Endothelial cell (in vitro differentiated cells): ENCODE measurements at regions not wholly inside any gene's neighbourhood (a gene's known extent, or its start where the extent isn't known, plus 50 kb on each side); places are given as distances from the start of the nearest gene placed in this dataset.

Experiments
- DNase-seq: peaks from one replicate; pipeline ENCODE4 v3.0.0; 2021; ENCODE audit warnings: low spot score
- H3K27ac Mint-ChIP-seq: one replicate; pipeline ENCODE4 v1.8.0; 2021; ENCODE audit warnings: mixed read lengths, inconsistent platforms; ENCODE audit not compliant: unreplicated experiment
- H3K27me3 Mint-ChIP-seq: one replicate; pipeline ENCODE4 v1.8.0; 2021; ENCODE audit warnings: mild to moderate bottlenecking, moderate library complexity, mixed read lengths, inconsistent platforms; ENCODE audit not compliant: unreplicated experiment
- H3K36me3 Mint-ChIP-seq: one replicate; pipeline ENCODE4 v1.8.0; 2021; ENCODE audit warnings: mild to moderate bottlenecking, low read depth, mixed read lengths, inconsistent platforms; ENCODE audit not compliant: unreplicated experiment
- H3K4me1 Mint-ChIP-seq: one replicate; pipeline ENCODE4 v1.8.0; 2021; ENCODE audit warnings: mild to moderate bottlenecking, mixed read lengths, inconsistent platforms; ENCODE audit not compliant: unreplicated experiment
- H3K4me3 Mint-ChIP-seq: one replicate; pipeline ENCODE4 v1.8.0; 2021; ENCODE audit warnings: mild to moderate bottlenecking, mixed read lengths, inconsistent platforms; ENCODE audit not compliant: unreplicated experiment
- H3K9me3 Mint-ChIP-seq: one replicate; pipeline ENCODE4 v1.8.0; 2021; ENCODE audit warnings: mixed read lengths, inconsistent platforms; ENCODE audit not compliant: unreplicated experiment
- TF ChIP-seq, protein P1 (sequence below): fragments of 200-600 bp; sonication (generic); IDR thresholded peaks from one replicate; pipeline ENCODE4 v1.5.0; 2021; ENCODE audit warnings: antibody characterized with exemption; ENCODE audit not compliant: unreplicated experiment

DNA sequence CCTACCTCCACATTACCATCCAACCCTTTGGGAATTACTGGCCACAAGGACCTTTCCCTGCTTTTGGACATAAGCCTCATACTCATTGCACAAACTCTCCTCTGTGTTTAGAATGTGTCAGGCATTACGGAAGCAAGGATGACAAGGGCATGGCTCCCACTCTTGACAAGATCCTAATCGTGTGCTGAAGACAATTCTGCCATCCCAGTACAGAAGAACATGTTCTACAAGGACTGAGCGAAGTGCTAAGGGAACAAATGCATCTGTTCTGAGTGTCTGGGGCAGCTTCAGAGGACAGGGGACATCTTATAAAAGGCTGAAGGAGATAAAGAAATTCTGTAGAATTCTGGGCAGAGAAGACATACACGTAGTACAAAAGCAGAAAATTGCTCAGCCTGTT lies 378.5 kb upstream of the CAMK1G start:
- H3K36me3 Mint-ChIP-seq = no peaks in the 10 kb centered on the region
- peaks cover 4% of the 10 kb centered on the region for H3K27me3 Mint-ChIP-seq
- no peak overlapping the region for H3K4me3 Mint-ChIP-seq
- no peak overlapping the region for H3K27ac Mint-ChIP-seq
- no peak for DNase-seq
- H3K9me3 Mint-ChIP-seq = no peaks in the 10 kb centered on the region
- H3K4me1 Mint-ChIP-seq = peaks cover 7% of the 10 kb centered on the region
- TF ChIP-seq, protein P1, sequence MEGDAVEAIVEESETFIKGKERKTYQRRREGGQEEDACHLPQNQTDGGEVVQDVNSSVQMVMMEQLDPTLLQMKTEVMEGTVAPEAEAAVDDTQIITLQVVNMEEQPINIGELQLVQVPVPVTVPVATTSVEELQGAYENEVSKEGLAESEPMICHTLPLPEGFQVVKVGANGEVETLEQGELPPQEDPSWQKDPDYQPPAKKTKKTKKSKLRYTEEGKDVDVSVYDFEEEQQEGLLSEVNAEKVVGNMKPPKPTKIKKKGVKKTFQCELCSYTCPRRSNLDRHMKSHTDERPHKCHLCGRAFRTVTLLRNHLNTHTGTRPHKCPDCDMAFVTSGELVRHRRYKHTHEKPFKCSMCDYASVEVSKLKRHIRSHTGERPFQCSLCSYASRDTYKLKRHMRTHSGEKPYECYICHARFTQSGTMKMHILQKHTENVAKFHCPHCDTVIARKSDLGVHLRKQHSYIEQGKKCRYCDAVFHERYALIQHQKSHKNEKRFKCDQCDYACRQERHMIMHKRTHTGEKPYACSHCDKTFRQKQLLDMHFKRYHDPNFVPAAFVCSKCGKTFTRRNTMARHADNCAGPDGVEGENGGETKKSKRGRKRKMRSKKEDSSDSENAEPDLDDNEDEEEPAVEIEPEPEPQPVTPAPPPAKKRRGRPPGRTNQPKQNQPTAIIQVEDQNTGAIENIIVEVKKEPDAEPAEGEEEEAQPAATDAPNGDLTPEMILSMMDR = no peak

DNA sequence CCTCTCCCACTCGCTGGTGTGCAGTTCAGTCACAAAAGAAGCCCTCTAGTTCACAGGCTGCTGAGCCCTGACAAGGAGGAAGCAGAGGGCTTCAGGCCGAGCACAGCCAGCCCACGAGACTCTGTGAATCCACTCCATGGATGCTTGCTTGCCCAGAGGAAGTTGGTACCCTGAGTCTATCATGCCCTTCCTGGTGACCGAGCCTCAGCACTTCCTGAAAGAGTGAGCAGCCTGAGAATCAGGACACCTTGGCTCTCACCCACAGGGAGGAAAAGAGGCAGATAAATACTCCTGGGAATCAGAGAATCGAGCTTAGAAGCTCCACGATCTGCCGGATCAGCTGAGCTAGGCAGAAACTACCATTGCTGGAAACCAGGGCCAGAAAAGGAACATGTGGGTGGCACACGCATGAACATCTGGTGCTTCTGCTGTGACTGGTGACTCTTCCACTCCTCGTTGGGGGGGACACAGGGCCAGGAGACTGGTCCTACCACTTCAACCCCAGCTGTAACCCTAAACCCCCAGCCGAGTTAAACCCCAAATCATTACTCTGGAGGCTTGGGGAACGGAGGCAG lies 376.3 kb upstream of the CAMK1G start:
- no peak for DNase-seq
- Mint-ChIP-seq H3K4me1 (peaks cover 7% of the 10 kb centered on the region), H3K27me3 (peaks cover 4% of the 10 kb centered on the region), H3K27ac (no peak overlapping the region), H3K36me3 (no peaks in the 10 kb centered on the region), H3K4me3 (no peak overlapping the region), H3K9me3 (no peaks in the 10 kb centered on the region)
- TF ChIP-seq, protein P1 = no peak

DNA sequence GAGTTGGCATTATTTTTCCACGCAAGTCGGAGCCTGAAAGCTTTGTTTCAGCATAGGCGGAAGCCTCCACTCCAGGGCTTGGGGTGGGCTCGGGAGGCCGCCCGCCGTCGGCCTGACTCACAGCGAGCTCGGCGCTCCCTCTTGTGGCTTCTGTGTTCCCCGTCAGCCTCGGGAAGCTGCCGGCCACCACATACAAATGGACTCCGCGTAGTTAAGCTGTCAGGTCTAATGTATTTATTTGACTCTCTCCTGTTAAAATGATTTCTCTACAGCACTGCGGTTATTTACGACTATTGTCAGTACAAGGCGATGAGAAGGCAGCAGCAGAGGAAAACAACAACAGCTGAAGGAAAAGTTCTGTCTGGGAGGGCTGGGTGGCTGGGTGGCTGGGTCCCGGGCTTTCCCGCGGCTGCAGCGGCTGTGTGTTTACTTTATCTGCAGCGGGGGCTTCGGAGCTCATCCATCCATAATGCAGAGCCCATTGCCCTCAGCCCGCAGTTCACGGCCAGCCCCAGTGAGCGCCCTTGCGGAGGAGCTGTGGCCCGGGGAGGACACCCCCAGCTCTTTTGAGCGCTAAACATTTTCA lies 375.7 kb upstream of the CAMK1G start:
- TF ChIP-seq, protein P1 = peak; percentile 57
- H3K9me3 Mint-ChIP-seq = no peaks in the 10 kb centered on the region
- peak overlapping the region; percentile 83 for H3K4me3 Mint-ChIP-seq
- DNase-seq = peak; percentile 81
- no peak overlapping the region for H3K27ac Mint-ChIP-seq
- H3K36me3 Mint-ChIP-seq = no peaks in the 10 kb centered on the region
- H3K27me3 Mint-ChIP-seq = peaks cover 4% of the 10 kb centered on the region
- H3K4me1 Mint-ChIP-seq = peaks cover 7% of the 10 kb centered on the region

DNA sequence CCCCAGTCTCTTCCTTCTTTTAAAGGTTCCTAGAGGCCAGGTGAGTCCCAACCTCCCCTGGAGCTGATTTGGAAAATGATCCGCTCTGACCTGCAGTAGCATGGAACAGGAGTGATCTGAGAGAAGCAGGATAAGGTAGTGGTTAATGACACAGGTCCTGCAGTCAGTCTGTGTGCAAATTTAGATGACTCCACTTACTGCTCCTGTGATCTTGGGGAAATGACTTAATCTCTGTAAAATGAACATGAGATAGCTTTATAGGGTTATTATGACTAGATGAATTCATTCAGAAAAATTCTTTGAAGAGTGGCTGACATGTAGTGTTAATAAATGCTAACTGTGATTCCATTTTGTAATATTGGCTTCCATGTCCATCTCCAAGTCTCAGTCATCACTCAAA lies 374.9 kb upstream of the CAMK1G start:
- Mint-ChIP-seq H3K27me3 (peaks cover 4% of the 10 kb centered on the region), H3K9me3 (no peaks in the 10 kb centered on the region), H3K36me3 (no peaks in the 10 kb centered on the region), H3K4me3 (no peak overlapping the region), H3K4me1 (peaks cover 7% of the 10 kb centered on the region), H3K27ac (no peak overlapping the region)
- TF ChIP-seq, protein P1 = no peak
- DNase-seq = no peak

DNA sequence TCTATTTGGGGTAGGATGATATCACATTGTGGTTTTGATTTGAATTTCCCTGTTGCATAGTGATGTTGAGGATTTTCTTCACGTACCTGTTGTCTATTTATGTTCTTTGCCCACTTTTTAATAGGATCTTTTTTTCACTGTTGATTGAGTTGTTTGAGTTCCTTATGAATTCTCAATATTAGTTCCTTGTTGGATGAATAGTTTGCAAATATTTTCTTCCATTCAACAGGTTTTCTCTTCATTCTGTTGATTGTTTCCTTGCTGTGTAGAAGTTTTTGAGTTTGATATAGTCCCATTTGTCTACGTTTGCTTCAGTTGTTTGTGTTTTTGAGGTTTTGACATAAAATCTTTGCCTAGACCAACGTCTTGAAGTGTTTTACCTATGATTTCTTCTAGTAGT lies 369.5 kb upstream of the CAMK1G start:
- no peak for DNase-seq
- Mint-ChIP-seq H3K4me3 (no peak overlapping the region), H3K27me3 (no peaks in the 10 kb centered on the region), H3K36me3 (no peaks in the 10 kb centered on the region), H3K9me3 (no peaks in the 10 kb centered on the region), H3K27ac (no peak overlapping the region), H3K4me1 (no peaks in the 10 kb centered on the region)
- TF ChIP-seq, protein P1 = no peak
